C4-2B (cell line): ENCODE measurements at regions not wholly inside any gene's neighbourhood (a gene's known extent, or its start where the extent isn't known, plus 50 kb on each side); places are given as distances from the start of the nearest gene placed in this dataset.

Experiments
- H3K27ac ChIP-seq: fragments of 450-650 bp; 2 replicates; pipeline ENCODE4 v1.5.1; 2017
- ZFX ChIP-seq: fragments of 450-650 bp; IDR thresholded peaks from 2 replicates; pipeline ENCODE4 v1.6.1; 2017
- TF ChIP-seq, protein P1 (sequence below): fragments of 450-650 bp; conservative IDR thresholded peaks from 2 replicates; pipeline ENCODE4 v1.5.1; 2017; ENCODE audit warnings: mild to moderate bottlenecking

DNA sequence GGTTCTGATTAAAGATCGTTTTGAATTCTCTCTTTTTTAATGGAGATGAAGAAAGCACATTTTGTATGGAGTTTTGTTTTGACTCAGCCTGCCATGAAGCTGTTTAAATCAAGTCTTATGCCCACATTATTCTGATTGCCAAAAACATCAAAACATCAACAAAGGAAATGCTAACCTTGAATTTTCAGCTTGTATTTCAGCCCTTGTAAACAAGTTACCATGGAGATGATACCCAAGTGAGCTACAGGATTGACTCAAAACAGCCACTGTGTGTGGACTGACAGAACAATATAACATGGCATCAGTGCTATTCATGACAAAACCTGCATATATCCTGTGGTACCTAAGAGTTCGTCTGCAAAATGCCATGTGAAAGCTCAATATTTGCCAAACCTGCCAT is 1581.0 kb downstream of the MAT2B start:
- TF ChIP-seq ZFX, result no peak
- TF ChIP-seq, protein P1, sequence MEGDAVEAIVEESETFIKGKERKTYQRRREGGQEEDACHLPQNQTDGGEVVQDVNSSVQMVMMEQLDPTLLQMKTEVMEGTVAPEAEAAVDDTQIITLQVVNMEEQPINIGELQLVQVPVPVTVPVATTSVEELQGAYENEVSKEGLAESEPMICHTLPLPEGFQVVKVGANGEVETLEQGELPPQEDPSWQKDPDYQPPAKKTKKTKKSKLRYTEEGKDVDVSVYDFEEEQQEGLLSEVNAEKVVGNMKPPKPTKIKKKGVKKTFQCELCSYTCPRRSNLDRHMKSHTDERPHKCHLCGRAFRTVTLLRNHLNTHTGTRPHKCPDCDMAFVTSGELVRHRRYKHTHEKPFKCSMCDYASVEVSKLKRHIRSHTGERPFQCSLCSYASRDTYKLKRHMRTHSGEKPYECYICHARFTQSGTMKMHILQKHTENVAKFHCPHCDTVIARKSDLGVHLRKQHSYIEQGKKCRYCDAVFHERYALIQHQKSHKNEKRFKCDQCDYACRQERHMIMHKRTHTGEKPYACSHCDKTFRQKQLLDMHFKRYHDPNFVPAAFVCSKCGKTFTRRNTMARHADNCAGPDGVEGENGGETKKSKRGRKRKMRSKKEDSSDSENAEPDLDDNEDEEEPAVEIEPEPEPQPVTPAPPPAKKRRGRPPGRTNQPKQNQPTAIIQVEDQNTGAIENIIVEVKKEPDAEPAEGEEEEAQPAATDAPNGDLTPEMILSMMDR, result no peak

DNA sequence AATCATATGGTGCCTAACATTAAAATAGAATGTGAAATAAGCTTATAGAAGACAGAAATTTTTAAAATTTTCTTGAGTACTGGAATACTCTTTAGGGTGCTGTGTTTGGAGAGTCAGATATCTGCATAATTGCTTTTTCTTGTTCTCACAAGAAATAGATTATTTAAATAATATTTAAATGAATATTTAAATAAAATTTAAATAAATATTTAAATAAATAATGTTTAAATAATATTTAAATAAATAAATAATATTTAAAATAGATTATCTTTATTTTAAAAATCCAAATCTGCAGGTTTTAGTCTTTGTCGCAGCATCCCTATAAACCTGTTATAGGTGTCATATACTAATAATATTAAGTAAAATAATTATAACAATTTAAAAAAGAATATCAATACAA is 1589.4 kb downstream of the MAT2B start:
- TF ChIP-seq, protein P1, result no peak
- TF ChIP-seq ZFX, result no peak
- H3K27ac ChIP-seq, result no peak overlapping the region

More for the DNA sequence above, 1581.0 kb downstream of the MAT2B start:
- H3K27ac ChIP-seq, result no peak overlapping the region

DNA sequence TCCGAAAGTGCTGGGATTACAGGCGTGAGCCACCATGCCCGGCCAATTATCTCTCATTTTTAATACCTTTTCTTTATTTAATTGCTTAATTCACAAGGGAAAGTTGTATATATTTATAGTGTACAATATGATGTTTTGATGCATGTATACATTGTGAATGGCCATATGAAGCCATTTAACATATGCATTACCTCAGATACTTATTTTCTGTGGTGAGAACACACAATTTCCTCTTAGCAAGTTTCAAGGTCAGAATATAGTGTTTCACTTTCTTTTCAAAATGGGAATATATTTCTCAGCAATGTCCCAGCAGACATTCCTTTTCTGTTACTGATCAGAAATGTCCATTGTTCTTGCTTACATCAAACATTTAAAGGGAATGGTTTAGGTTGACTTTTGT is 1596.3 kb downstream of the MAT2B start:
- TF ChIP-seq, protein P1, result no peak
- TF ChIP-seq ZFX, result no peak
- H3K27ac ChIP-seq, result no peak overlapping the region

DNA sequence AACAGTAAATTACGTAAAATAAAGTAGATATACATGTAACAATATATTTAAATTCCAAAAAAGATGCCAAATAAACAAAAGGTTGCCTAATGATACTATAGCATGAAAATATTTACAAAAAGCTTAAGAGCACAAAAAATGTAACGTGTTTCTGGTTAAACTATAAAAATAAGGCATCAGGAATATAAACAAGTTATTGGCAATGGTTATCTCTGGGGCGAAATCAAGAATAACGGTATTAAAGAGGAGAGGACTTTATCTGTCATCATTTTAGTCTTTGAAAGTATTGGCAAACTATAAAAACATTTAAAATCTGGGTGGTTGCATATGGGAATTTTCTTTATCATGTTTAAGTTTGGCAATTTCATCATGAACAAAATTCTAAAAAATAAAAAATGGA is 1599.2 kb downstream of the MAT2B start:
- H3K27ac ChIP-seq, result no peak overlapping the region
- TF ChIP-seq ZFX, result no peak
- TF ChIP-seq, protein P1, result no peak

DNA sequence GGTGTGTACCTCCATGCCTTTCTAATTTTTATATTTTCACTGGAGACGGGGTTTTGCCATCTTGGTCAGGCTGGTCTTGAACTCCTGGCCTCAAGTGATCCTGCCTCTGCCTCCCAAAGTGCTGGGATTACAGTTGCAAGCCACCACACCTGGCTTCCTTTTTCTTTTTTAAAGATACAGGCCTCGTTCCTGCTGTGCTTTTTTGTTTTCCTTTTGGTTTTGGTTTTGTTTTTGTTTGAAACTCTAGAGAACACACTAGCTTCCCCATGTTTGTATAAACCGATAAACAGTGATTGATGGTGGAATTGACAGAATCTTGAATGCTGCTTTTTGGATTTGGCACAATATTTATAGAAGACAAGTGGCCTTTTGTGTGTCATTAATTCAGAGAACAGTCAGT is 1603.4 kb downstream of the MAT2B start:
- TF ChIP-seq ZFX, result no peak
- TF ChIP-seq, protein P1, result no peak
- no peak overlapping the region for H3K27ac ChIP-seq

DNA sequence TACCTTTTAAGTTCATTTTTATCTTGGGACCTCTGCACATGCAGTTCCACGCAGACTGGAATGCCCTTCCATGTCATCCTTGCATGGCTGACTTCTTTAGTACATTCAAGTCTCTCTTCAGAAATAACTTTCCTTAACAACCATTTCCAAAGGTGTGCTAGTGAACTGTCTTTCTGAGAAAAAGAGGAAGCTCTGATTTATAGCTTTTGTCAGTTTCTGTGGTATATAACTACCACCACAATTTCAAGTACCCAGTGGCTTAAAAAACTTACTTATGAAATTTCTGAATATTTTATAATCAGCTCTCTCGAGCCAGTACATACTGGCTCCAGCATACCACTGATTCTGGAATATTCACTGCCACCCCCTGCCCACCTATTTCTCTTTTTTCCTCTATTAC is 1613.8 kb downstream of the MAT2B start:
- TF ChIP-seq, protein P1, result no peak
- no peak for TF ChIP-seq ZFX
- H3K27ac ChIP-seq, result no peak overlapping the region

DNA sequence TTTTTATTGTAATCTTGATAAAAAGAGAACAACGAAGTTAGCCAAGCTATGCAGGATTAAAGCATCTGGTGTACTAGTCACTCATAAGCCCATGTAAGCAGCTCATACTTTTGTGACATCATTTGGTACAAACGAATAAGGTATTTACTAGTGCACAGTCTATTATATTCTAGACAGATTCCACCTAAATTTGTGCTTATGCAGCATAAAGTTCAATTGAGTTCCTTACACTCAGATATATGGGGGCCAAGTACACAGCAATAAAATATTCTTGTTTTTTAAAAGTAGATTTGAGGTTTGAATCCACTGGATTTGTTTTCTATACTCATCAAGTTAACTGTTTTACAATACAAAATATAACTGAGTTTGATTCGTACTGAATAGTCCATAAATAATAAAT is 1621.2 kb downstream of the MAT2B start:
- TF ChIP-seq, protein P1, result no peak
- no peak for TF ChIP-seq ZFX
- H3K27ac ChIP-seq, result no peak overlapping the region
